ENCODE measurements at regions not wholly inside any gene's neighbourhood (a gene's known extent, or its start where the extent isn't known, plus 50 kb on each side); places are given as distances from the start of the nearest gene placed in this dataset.
A peak's percentile ranks its signal among the peaks of the same experiment; 100 is the strongest.
"Not testable (repeated sequence)": the region's sequence is repeated elsewhere in the genome, so short reads cannot be mapped to it uniquely, and the experiment has no call there.

- H3K36me3 ChIP-seq (ENCODE audit: control insufficient read depth in 1 of 2, insufficient read depth in 2 of 2, low read length in 2 of 2), result no peaks in the 10 kb centered on the region
- H3K27ac ChIP-seq (ENCODE audit: low read depth, low read length), result no peak overlapping the region
- H3K4me3 ChIP-seq (ENCODE audit: low read depth in 1 of 2, low read length in 2 of 2), result no peak overlapping the region
- H3K4me1 ChIP-seq (ENCODE audit: control insufficient read depth in 1 of 2, insufficient read depth in 2 of 2, low read length in 2 of 2), result no peaks in the 10 kb centered on the region
- no peak overlapping the region for H3K9ac ChIP-seq (ENCODE audit: low read depth in 1 of 2, low read length in 2 of 2)
- no peaks in the 10 kb centered on the region for H3K27me3 ChIP-seq (ENCODE audit: control insufficient read depth in 1 of 2, insufficient read depth in 2 of 2, low read length in 2 of 2)
- no peaks in the 10 kb centered on the region for H3K9me3 ChIP-seq (ENCODE audit: control insufficient read depth in 1 of 2, low read length in 2 of 2)
These were observed 529.7 kb upstream of the BOD1L1 start for GRCh38 chr4:14157262-14157661.

GRCh38 chr4:14165222-14165920 is 537.8 kb upstream of the BOD1L1 start:
- Histone ChIP-seq H3K9ac (ENCODE audit: low read depth in 1 of 2, low read length in 2 of 2) (no peak overlapping the region), H3K27me3 (ENCODE audit: control insufficient read depth in 1 of 2, insufficient read depth in 2 of 2, low read length in 2 of 2) (no peaks in the 10 kb centered on the region), H3K27ac (ENCODE audit: low read depth, low read length) (no peak overlapping the region), H3K4me1 (ENCODE audit: control insufficient read depth in 1 of 2, insufficient read depth in 2 of 2, low read length in 2 of 2) (no peaks in the 10 kb centered on the region), H3K9me3 (ENCODE audit: control insufficient read depth in 1 of 2, low read length in 2 of 2) (no peaks in the 10 kb centered on the region), H3K4me3 (ENCODE audit: low read depth in 1 of 2, low read length in 2 of 2) (no peak overlapping the region), H3K36me3 (ENCODE audit: control insufficient read depth in 1 of 2, insufficient read depth in 2 of 2, low read length in 2 of 2) (no peaks in the 10 kb centered on the region)

- H3K9me3 ChIP-seq (ENCODE audit: control insufficient read depth in 1 of 2, low read length in 2 of 2), result no peaks in the 10 kb centered on the region
- no peaks in the 10 kb centered on the region for H3K4me1 ChIP-seq (ENCODE audit: control insufficient read depth in 1 of 2, insufficient read depth in 2 of 2, low read length in 2 of 2)
- no peaks in the 10 kb centered on the region for H3K27me3 ChIP-seq (ENCODE audit: control insufficient read depth in 1 of 2, insufficient read depth in 2 of 2, low read length in 2 of 2)
- H3K36me3 ChIP-seq (ENCODE audit: control insufficient read depth in 1 of 2, insufficient read depth in 2 of 2, low read length in 2 of 2), result no peaks in the 10 kb centered on the region
- H3K4me3 ChIP-seq (ENCODE audit: low read depth in 1 of 2, low read length in 2 of 2), result no peak overlapping the region
- H3K9ac ChIP-seq (ENCODE audit: low read depth in 1 of 2, low read length in 2 of 2), result no peak overlapping the region
- H3K27ac ChIP-seq (ENCODE audit: low read depth, low read length), result no peak overlapping the region
These were observed 540.5 kb upstream of the BOD1L1 start for GRCh38 chr4:14167876-14168510.

GRCh38 chr4:14168919-14169318 is 541.4 kb upstream of the BOD1L1 start:
- no peaks in the 10 kb centered on the region for H3K27me3 ChIP-seq (ENCODE audit: control insufficient read depth in 1 of 2, insufficient read depth in 2 of 2, low read length in 2 of 2)
- H3K36me3 ChIP-seq (ENCODE audit: control insufficient read depth in 1 of 2, insufficient read depth in 2 of 2, low read length in 2 of 2), result no peaks in the 10 kb centered on the region
- H3K9ac ChIP-seq (ENCODE audit: low read depth in 1 of 2, low read length in 2 of 2), result no peak overlapping the region
- H3K4me1 ChIP-seq (ENCODE audit: control insufficient read depth in 1 of 2, insufficient read depth in 2 of 2, low read length in 2 of 2), result no peaks in the 10 kb centered on the region
- no peaks in the 10 kb centered on the region for H3K9me3 ChIP-seq (ENCODE audit: control insufficient read depth in 1 of 2, low read length in 2 of 2)
- no peak overlapping the region for H3K27ac ChIP-seq (ENCODE audit: low read depth, low read length)
- no peak overlapping the region for H3K4me3 ChIP-seq (ENCODE audit: low read depth in 1 of 2, low read length in 2 of 2)

GRCh38 chr4:14169460-14169859 is 541.9 kb upstream of the BOD1L1 start:
- no peaks in the 10 kb centered on the region for H3K9me3 ChIP-seq (ENCODE audit: control insufficient read depth in 1 of 2, low read length in 2 of 2)
- no peaks in the 10 kb centered on the region for H3K27me3 ChIP-seq (ENCODE audit: control insufficient read depth in 1 of 2, insufficient read depth in 2 of 2, low read length in 2 of 2)
- no peaks in the 10 kb centered on the region for H3K4me1 ChIP-seq (ENCODE audit: control insufficient read depth in 1 of 2, insufficient read depth in 2 of 2, low read length in 2 of 2)
- no peak overlapping the region for H3K27ac ChIP-seq (ENCODE audit: low read depth, low read length)
- no peaks in the 10 kb centered on the region for H3K36me3 ChIP-seq (ENCODE audit: control insufficient read depth in 1 of 2, insufficient read depth in 2 of 2, low read length in 2 of 2)
- H3K9ac ChIP-seq (ENCODE audit: low read depth in 1 of 2, low read length in 2 of 2), result no peak overlapping the region
- no peak overlapping the region for H3K4me3 ChIP-seq (ENCODE audit: low read depth in 1 of 2, low read length in 2 of 2)

DNA sequence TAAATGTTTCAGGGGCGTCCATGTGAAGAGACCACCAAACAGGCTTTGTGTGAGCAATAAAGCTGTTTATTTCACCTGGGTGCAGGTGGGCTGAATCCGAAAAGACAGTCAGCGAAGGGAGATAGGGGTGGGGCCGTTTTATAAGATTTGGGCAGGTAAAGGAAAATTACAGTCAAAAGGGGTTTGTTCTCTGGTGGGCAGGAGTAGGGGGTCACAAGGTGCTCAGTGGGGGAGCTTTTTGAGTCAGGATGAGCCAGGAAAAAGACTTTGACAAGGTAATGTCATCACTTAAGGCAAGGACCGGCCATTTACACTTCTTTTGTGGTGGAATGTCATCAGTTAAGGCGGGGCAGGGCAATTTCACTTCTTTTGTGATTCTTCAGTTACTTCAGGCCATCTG is 542.4 kb upstream of the BOD1L1 start:
- H3K27ac ChIP-seq (ENCODE audit: low read depth, low read length); H3K9ac ChIP-seq (ENCODE audit: low read depth in 1 of 2, low read length in 2 of 2); H3K27me3 ChIP-seq (ENCODE audit: control insufficient read depth in 1 of 2, insufficient read depth in 2 of 2, low read length in 2 of 2); H3K9me3 ChIP-seq (ENCODE audit: control insufficient read depth in 1 of 2, low read length in 2 of 2); H3K4me1 ChIP-seq (ENCODE audit: control insufficient read depth in 1 of 2, insufficient read depth in 2 of 2, low read length in 2 of 2); H3K36me3 ChIP-seq (ENCODE audit: control insufficient read depth in 1 of 2, insufficient read depth in 2 of 2, low read length in 2 of 2); H3K4me3 ChIP-seq (ENCODE audit: low read depth in 1 of 2, low read length in 2 of 2): not testable (repeated sequence)

DNA sequence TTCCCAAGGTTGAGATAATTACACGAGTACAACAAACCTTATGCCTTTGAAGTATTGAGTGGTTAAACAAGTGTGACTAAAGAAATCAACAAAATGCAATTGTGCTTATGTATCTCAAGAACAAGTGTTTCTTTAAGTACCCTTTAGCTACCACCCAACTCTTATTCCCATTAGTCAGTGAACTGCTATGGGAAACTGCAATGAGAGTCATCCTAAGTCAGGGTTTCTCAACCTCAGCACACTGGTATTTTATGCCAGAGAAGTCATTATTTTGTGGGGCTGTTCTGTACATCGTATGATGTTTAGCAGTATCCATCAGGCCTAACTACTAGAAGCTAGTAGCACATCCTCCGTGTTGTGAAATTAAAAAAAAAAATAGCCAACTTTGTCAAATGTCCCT is 549.1 kb upstream of the BOD1L1 start:
- no peaks in the 10 kb centered on the region for H3K27me3 ChIP-seq (ENCODE audit: control insufficient read depth in 1 of 2, insufficient read depth in 2 of 2, low read length in 2 of 2)
- H3K9ac ChIP-seq (ENCODE audit: low read depth in 1 of 2, low read length in 2 of 2), result no peak overlapping the region
- peaks cover 21 to 35% of the 10 kb centered on the region in 2 donors for H3K4me1 ChIP-seq (ENCODE audit: control insufficient read depth in 1 of 2, insufficient read depth in 2 of 2, low read length in 2 of 2)
- H3K36me3 ChIP-seq (ENCODE audit: control insufficient read depth in 1 of 2, insufficient read depth in 2 of 2, low read length in 2 of 2), result no peaks in the 10 kb centered on the region
- H3K27ac ChIP-seq (ENCODE audit: low read depth, low read length), result no peak overlapping the region
- no peak overlapping the region for H3K4me3 ChIP-seq (ENCODE audit: low read depth in 1 of 2, low read length in 2 of 2)
- H3K9me3 ChIP-seq (ENCODE audit: control insufficient read depth in 1 of 2, low read length in 2 of 2), result no peaks in the 10 kb centered on the region

- Histone ChIP-seq H3K36me3 (ENCODE audit: control insufficient read depth in 1 of 2, insufficient read depth in 2 of 2, low read length in 2 of 2) (no peaks in the 10 kb centered on the region), H3K27me3 (ENCODE audit: control insufficient read depth in 1 of 2, insufficient read depth in 2 of 2, low read length in 2 of 2) (no peaks in the 10 kb centered on the region), H3K27ac (ENCODE audit: low read depth, low read length) (peak overlapping the region; percentile 18), H3K4me3 (ENCODE audit: low read depth in 1 of 2, low read length in 2 of 2) (peak overlapping the region in 1 of 2 donors; percentile 13), H3K4me1 (ENCODE audit: control insufficient read depth in 1 of 2, insufficient read depth in 2 of 2, low read length in 2 of 2) (peaks cover 21 to 35% of the 10 kb centered on the region in 2 donors), H3K9me3 (ENCODE audit: control insufficient read depth in 1 of 2, low read length in 2 of 2) (no peaks in the 10 kb centered on the region), H3K9ac (ENCODE audit: low read depth in 1 of 2, low read length in 2 of 2) (no peak overlapping the region)
These were observed 550.5 kb upstream of the BOD1L1 start for GRCh38 chr4:14177987-14178386.

DNA sequence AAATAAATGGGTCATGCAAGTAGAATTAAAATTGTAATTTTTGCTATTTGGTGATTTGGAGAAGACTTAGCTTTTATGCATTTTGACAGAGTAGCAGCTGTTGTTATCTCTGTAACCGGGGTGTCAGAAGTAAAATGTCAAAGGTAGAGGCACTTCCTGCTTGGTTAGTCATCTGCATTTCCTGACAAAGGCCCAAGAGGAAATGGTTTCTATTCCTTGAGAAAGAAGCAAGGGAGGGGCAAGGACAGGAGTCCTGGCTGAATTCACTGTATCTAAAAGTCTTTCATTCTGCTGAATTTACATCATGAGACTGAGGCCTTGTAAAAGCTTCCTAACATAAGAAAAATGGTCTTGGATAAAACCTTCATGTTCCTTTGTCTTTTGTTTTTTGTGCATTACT is 550.9 kb upstream of the BOD1L1 start:
- Histone ChIP-seq H3K9ac (ENCODE audit: low read depth in 1 of 2, low read length in 2 of 2) (no peak overlapping the region), H3K27ac (ENCODE audit: low read depth, low read length) (peak overlapping the region; percentile 18), H3K9me3 (ENCODE audit: control insufficient read depth in 1 of 2, low read length in 2 of 2) (no peaks in the 10 kb centered on the region), H3K27me3 (ENCODE audit: control insufficient read depth in 1 of 2, insufficient read depth in 2 of 2, low read length in 2 of 2) (no peaks in the 10 kb centered on the region), H3K36me3 (ENCODE audit: control insufficient read depth in 1 of 2, insufficient read depth in 2 of 2, low read length in 2 of 2) (no peaks in the 10 kb centered on the region), H3K4me3 (ENCODE audit: low read depth in 1 of 2, low read length in 2 of 2) (peak overlapping the region in 1 of 2 donors; percentile 13), H3K4me1 (ENCODE audit: control insufficient read depth in 1 of 2, insufficient read depth in 2 of 2, low read length in 2 of 2) (peaks cover 21 to 35% of the 10 kb centered on the region in 2 donors)

- Histone ChIP-seq H3K9me3 (ENCODE audit: control insufficient read depth in 1 of 2, low read length in 2 of 2) (no peaks in the 10 kb centered on the region), H3K27me3 (ENCODE audit: control insufficient read depth in 1 of 2, insufficient read depth in 2 of 2, low read length in 2 of 2) (no peaks in the 10 kb centered on the region), H3K27ac (ENCODE audit: low read depth, low read length) (no peak overlapping the region), H3K9ac (ENCODE audit: low read depth in 1 of 2, low read length in 2 of 2) (no peak overlapping the region), H3K4me1 (ENCODE audit: control insufficient read depth in 1 of 2, insufficient read depth in 2 of 2, low read length in 2 of 2) (peaks cover 24 to 35% of the 10 kb centered on the region in 2 donors), H3K4me3 (ENCODE audit: low read depth in 1 of 2, low read length in 2 of 2) (no peak overlapping the region), H3K36me3 (ENCODE audit: control insufficient read depth in 1 of 2, insufficient read depth in 2 of 2, low read length in 2 of 2) (no peaks in the 10 kb centered on the region)
These were observed 552.6 kb upstream of the BOD1L1 start for GRCh38 chr4:14180166-14180565.

All from duodenal mucosa (tissue), 2 donors.